ENCODE measurements at regions not wholly inside any gene's neighbourhood (a gene's known extent, or its start where the extent isn't known, plus 50 kb on each side); places are given as distances from the start of the nearest gene placed in this dataset.
"Not testable (repeated sequence)": the region's sequence is repeated elsewhere in the genome, so short reads cannot be mapped to it uniquely, and the experiment has no call there.

- Histone ChIP-seq H3K27ac (ENCODE audit: low read depth, low read length) (no peak overlapping the region), H3K4me3 (ENCODE audit: low read length) (no peak overlapping the region), H3K9ac (ENCODE audit: extremely low read depth, low read length, poor library complexity, severe bottlenecking) (no peak overlapping the region), H3K4me1 (ENCODE audit: control insufficient read depth, insufficient read depth, low read length) (no peaks in the 10 kb centered on the region), H3K36me3 (ENCODE audit: control insufficient read depth, insufficient read depth, low read length) (no peaks in the 10 kb centered on the region), H3K27me3 (ENCODE audit: control insufficient read depth, insufficient read depth, low read length, poor library complexity, severe bottlenecking) (no peaks in the 10 kb centered on the region), H3K9me3 (ENCODE audit: control insufficient read depth, low read length) (peaks cover 12% of the 10 kb centered on the region)
- peaks cover 5% of the 10 kb centered on the region for H3K36me3 Mint-ChIP-seq (ENCODE audit: low read depth)
- WGBS, 2 experiments (ENCODE audit: insufficient coverage in 1 of 2, insufficient read length in 1 of 2), result 84 to 93% methylated on average over 3 of the region's 3 CpGs
- peaks cover 11% of the 10 kb centered on the region for H3K9me3 Mint-ChIP-seq
- no peak for DNase-seq
- H3K4me1 Mint-ChIP-seq, result peaks cover 1% of the 10 kb centered on the region
- no peaks in the 10 kb centered on the region for H3K27me3 Mint-ChIP-seq (ENCODE audit: insufficient read depth)
- TF ChIP-seq CTCF (conservative IDR thresholded peaks at IDR 0.05), result no peak
- no peak overlapping the region for H3K4me3 Mint-ChIP-seq
- H3K27ac Mint-ChIP-seq, result no peak overlapping the region
Observed at GRCh38 chr4:30117433-30117832, 602.7 kb upstream of the PCDH7 start.

- H3K27ac ChIP-seq (ENCODE audit: low read depth, low read length), result no peak overlapping the region
- no peak for DNase-seq
- no peaks in the 10 kb centered on the region for H3K4me1 Mint-ChIP-seq
- 92% methylated on average over 1 of the region's 3 CpGs; no CpG with 5 or more reads in 1 of the 2 experiments for WGBS, 2 experiments (ENCODE audit: insufficient coverage in 1 of 2, insufficient read length in 1 of 2)
- no peaks in the 10 kb centered on the region for H3K9me3 ChIP-seq (ENCODE audit: control insufficient read depth, low read length)
- H3K9ac ChIP-seq (ENCODE audit: extremely low read depth, low read length, poor library complexity, severe bottlenecking), result no peak overlapping the region
- no peak for TF ChIP-seq CTCF (conservative IDR thresholded peaks at IDR 0.05)
- no peak overlapping the region for H3K4me3 Mint-ChIP-seq
- no peaks in the 10 kb centered on the region for H3K36me3 ChIP-seq (ENCODE audit: control insufficient read depth, insufficient read depth, low read length)
- H3K36me3 Mint-ChIP-seq (ENCODE audit: low read depth), result no peaks in the 10 kb centered on the region
- H3K27me3 ChIP-seq (ENCODE audit: control insufficient read depth, insufficient read depth, low read length, poor library complexity, severe bottlenecking), result no peaks in the 10 kb centered on the region
- no peak overlapping the region for H3K27ac Mint-ChIP-seq
- no peaks in the 10 kb centered on the region for H3K4me1 ChIP-seq (ENCODE audit: control insufficient read depth, insufficient read depth, low read length)
- H3K9me3 Mint-ChIP-seq, result peaks cover 4% of the 10 kb centered on the region
- no peaks in the 10 kb centered on the region for H3K27me3 Mint-ChIP-seq (ENCODE audit: insufficient read depth)
- H3K4me3 ChIP-seq (ENCODE audit: low read length), result no peak overlapping the region
Observed at GRCh38 chr4:30122711-30123110, 597.5 kb upstream of the PCDH7 start.

- 100% methylated on average over 1 of the region's 2 CpGs; no CpG with 5 or more reads in 1 of the 2 experiments for WGBS, 2 experiments (ENCODE audit: insufficient coverage in 1 of 2, insufficient read length in 1 of 2)
- not testable (repeated sequence) for H3K36me3 ChIP-seq (ENCODE audit: control insufficient read depth, insufficient read depth, low read length); H3K36me3 Mint-ChIP-seq (ENCODE audit: low read depth); H3K9me3 Mint-ChIP-seq; H3K9ac ChIP-seq (ENCODE audit: extremely low read depth, low read length, poor library complexity, severe bottlenecking); DNase-seq; H3K27ac Mint-ChIP-seq; H3K4me3 Mint-ChIP-seq; H3K27ac ChIP-seq (ENCODE audit: low read depth, low read length); H3K4me1 ChIP-seq (ENCODE audit: control insufficient read depth, insufficient read depth, low read length); H3K27me3 Mint-ChIP-seq (ENCODE audit: insufficient read depth); H3K4me3 ChIP-seq (ENCODE audit: low read length); H3K9me3 ChIP-seq (ENCODE audit: control insufficient read depth, low read length); H3K27me3 ChIP-seq (ENCODE audit: control insufficient read depth, insufficient read depth, low read length, poor library complexity, severe bottlenecking); H3K4me1 Mint-ChIP-seq
Observed at GRCh38 chr4:30124621-30125020, 595.5 kb upstream of the PCDH7 start.

GRCh38 chr4:30125868-30126267 lies 594.3 kb upstream of the PCDH7 start:
- H3K9ac ChIP-seq (ENCODE audit: extremely low read depth, low read length, poor library complexity, severe bottlenecking), result no peak overlapping the region
- H3K27me3 ChIP-seq (ENCODE audit: control insufficient read depth, insufficient read depth, low read length, poor library complexity, severe bottlenecking), result no peaks in the 10 kb centered on the region
- TF ChIP-seq CTCF (conservative IDR thresholded peaks at IDR 0.05), result no peak
- WGBS, 2 experiments (ENCODE audit: insufficient coverage in 1 of 2, insufficient read length in 1 of 2), result no CpG with 5 or more reads among the region's 1 CpG
- Mint-ChIP-seq H3K36me3 (ENCODE audit: low read depth) (no peaks in the 10 kb centered on the region), H3K27me3 (ENCODE audit: insufficient read depth) (no peaks in the 10 kb centered on the region), H3K9me3 (no peaks in the 10 kb centered on the region), H3K27ac (no peak overlapping the region), H3K4me3 (no peak overlapping the region), H3K4me1 (no peaks in the 10 kb centered on the region)
- no peaks in the 10 kb centered on the region for H3K9me3 ChIP-seq (ENCODE audit: control insufficient read depth, low read length)
- no peaks in the 10 kb centered on the region for H3K4me1 ChIP-seq (ENCODE audit: control insufficient read depth, insufficient read depth, low read length)
- no peak overlapping the region for H3K4me3 ChIP-seq (ENCODE audit: low read length)
- H3K27ac ChIP-seq (ENCODE audit: low read depth, low read length), result no peak overlapping the region
- H3K36me3 ChIP-seq (ENCODE audit: control insufficient read depth, insufficient read depth, low read length), result no peaks in the 10 kb centered on the region
- DNase-seq, result no peak
